ENCODE measurements at regions not wholly inside any gene's neighbourhood (a gene's known extent, or its start where the extent isn't known, plus 50 kb on each side); places are given as distances from the start of the nearest gene placed in this dataset.

DNA sequence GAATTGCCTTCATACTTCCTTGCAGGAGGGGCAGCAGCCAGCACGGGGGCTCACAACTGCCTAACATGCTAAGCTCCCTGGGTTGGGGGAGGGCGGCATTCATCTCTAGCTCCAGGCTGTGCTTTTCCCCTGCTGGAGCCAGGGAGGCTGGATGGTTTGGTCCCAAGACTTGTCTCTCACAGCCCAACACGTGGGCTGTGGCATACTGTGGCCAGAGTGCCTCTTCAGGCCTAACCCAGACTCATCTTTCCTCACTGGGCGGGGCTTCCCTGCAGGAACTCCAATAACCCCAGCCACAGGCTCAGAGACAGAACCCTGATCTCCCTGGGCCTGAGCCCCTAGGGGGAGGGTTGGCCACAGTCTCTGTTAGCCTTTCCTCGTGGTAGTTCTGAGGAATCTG lies 121.9 kb upstream of the PLET1 start:
- Histone ChIP-seq H3K4me3 (ENCODE audit: low read length) (no peak overlapping the region), H3K27ac (ENCODE audit: low read depth in 1 of 2, low read length in 2 of 2) (no peak overlapping the region), H3K9me3 (ENCODE audit: control insufficient read depth in 1 of 2, insufficient read depth in 1 of 2, low read length in 2 of 2) (peaks cover 0 to 9% of the 10 kb centered on the region in 2 experiments), H3K4me1 (ENCODE audit: insufficient read depth, low read length) (no peaks in the 10 kb centered on the region), H3K36me3 (ENCODE audit: insufficient read depth, low read length) (no peaks in the 10 kb centered on the region), H3K27me3 (ENCODE audit: control insufficient read depth in 1 of 2, insufficient read depth in 2 of 2, low read length in 2 of 2) (no peaks in the 10 kb centered on the region)
- no peak overlapping the region for H3K4me3 Mint-ChIP-seq
- ChIA-PET POLR2A (no interaction called here), CTCF (no interaction called here)
- no peak overlapping the region for H3K27ac Mint-ChIP-seq
- H3K27me3 Mint-ChIP-seq, result no peaks in the 10 kb centered on the region
- no peaks in the 10 kb centered on the region for H3K4me1 Mint-ChIP-seq (ENCODE audit: low read depth)
- no peaks in the 10 kb centered on the region for H3K36me3 Mint-ChIP-seq (ENCODE audit: low read depth)
- TF ChIP-seq, protein P1, sequence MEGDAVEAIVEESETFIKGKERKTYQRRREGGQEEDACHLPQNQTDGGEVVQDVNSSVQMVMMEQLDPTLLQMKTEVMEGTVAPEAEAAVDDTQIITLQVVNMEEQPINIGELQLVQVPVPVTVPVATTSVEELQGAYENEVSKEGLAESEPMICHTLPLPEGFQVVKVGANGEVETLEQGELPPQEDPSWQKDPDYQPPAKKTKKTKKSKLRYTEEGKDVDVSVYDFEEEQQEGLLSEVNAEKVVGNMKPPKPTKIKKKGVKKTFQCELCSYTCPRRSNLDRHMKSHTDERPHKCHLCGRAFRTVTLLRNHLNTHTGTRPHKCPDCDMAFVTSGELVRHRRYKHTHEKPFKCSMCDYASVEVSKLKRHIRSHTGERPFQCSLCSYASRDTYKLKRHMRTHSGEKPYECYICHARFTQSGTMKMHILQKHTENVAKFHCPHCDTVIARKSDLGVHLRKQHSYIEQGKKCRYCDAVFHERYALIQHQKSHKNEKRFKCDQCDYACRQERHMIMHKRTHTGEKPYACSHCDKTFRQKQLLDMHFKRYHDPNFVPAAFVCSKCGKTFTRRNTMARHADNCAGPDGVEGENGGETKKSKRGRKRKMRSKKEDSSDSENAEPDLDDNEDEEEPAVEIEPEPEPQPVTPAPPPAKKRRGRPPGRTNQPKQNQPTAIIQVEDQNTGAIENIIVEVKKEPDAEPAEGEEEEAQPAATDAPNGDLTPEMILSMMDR (IDR thresholded peaks at IDR 0.05), result no peak
- intact Hi-C loops (cut with DNase I, micrococcal nuclease), result no loop called here
- H3K9me3 Mint-ChIP-seq, result peaks cover 2% of the 10 kb centered on the region
- DNase-seq (no peak), ATAC-seq (ENCODE audit: poor library complexity) (no peak)

DNA sequence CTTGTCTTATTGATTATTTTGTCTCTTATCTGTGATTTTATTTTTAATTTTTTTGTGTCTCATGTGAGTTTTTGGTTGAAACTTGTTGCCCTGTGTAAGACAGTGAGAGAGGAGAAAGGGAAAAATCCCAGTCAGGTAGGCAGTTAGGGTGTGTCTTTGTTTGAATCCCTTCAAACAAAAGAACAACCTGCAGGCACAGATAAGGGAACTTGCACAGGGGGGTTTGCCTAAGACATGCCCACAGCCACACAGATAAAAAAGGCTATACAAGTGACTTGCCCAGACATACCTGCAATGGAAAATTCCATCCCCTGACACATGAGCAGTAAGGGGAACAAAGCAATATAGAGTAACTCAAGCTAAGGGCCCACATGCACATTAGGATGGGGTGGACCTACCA lies 127.8 kb upstream of the PLET1 start:
- H3K9me3 Mint-ChIP-seq, result peaks cover 6% of the 10 kb centered on the region
- ATAC-seq (ENCODE audit: poor library complexity) (no peak), DNase-seq (no peak)
- intact Hi-C loops (cut with DNase I, micrococcal nuclease), result no loop called here
- H3K27me3 ChIP-seq (ENCODE audit: control insufficient read depth in 1 of 2, insufficient read depth in 2 of 2, low read length in 2 of 2), result no peaks in the 10 kb centered on the region
- H3K36me3 Mint-ChIP-seq (ENCODE audit: low read depth), result peaks cover 8% of the 10 kb centered on the region
- H3K4me3 Mint-ChIP-seq, result no peak overlapping the region
- POLR2A ChIA-PET, result no interaction called here
- CTCF ChIA-PET, result no interaction called here
- no peak overlapping the region for H3K27ac Mint-ChIP-seq
- no peak overlapping the region for H3K4me3 ChIP-seq (ENCODE audit: low read length)
- no peaks in the 10 kb centered on the region for H3K36me3 ChIP-seq (ENCODE audit: insufficient read depth, low read length)
- no peak overlapping the region for H3K27ac ChIP-seq (ENCODE audit: low read depth in 1 of 2, low read length in 2 of 2)
- peaks cover 7 to 8% of the 10 kb centered on the region in 2 experiments for H3K9me3 ChIP-seq (ENCODE audit: control insufficient read depth in 1 of 2, insufficient read depth in 1 of 2, low read length in 2 of 2)
- H3K4me1 ChIP-seq (ENCODE audit: insufficient read depth, low read length), result no peaks in the 10 kb centered on the region
- no peaks in the 10 kb centered on the region for H3K4me1 Mint-ChIP-seq (ENCODE audit: low read depth)
- no peaks in the 10 kb centered on the region for H3K27me3 Mint-ChIP-seq
- TF ChIP-seq, protein P1 (IDR thresholded peaks at IDR 0.05), result no peak

DNA sequence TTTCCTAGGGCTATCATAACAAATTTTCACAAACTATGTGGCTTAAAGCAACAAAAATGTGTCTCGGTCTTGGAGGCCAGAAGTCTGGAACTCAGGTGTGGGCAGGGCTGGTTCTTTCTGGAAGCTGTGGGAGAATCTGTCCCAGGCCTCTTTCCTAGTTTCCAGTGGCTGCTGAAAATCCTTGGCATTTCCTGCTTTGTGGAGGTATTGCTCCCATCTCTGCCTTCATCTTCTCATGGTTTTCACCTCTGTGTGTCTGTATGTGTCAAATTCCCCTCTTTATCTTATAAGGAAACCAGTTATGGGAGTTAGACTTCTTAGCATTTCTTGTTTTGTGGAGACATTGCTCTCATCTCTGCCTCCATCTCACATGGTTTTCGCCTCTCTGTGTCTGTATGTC lies 130.4 kb upstream of the PLET1 start:
- ATAC-seq (ENCODE audit: poor library complexity), result no peak
- Mint-ChIP-seq H3K36me3 (ENCODE audit: low read depth) (peaks cover 8% of the 10 kb centered on the region), H3K4me3 (no peak overlapping the region), H3K27me3 (no peaks in the 10 kb centered on the region), H3K9me3 (peaks cover 5% of the 10 kb centered on the region), H3K27ac (no peak overlapping the region), H3K4me1 (ENCODE audit: low read depth) (no peaks in the 10 kb centered on the region)
- no peak for DNase-seq
- intact Hi-C loops (cut with DNase I, micrococcal nuclease), result no loop called here
- TF ChIP-seq, protein P1 (IDR thresholded peaks at IDR 0.05), result no peak
- Histone ChIP-seq H3K36me3 (ENCODE audit: insufficient read depth, low read length) (no peaks in the 10 kb centered on the region), H3K4me3 (ENCODE audit: low read length) (no peak overlapping the region), H3K4me1 (ENCODE audit: insufficient read depth, low read length) (no peaks in the 10 kb centered on the region), H3K27me3 (ENCODE audit: control insufficient read depth in 1 of 2, insufficient read depth in 2 of 2, low read length in 2 of 2) (no peaks in the 10 kb centered on the region), H3K9me3 (ENCODE audit: control insufficient read depth in 1 of 2, insufficient read depth in 1 of 2, low read length in 2 of 2) (peaks cover 7 to 8% of the 10 kb centered on the region in 2 experiments), H3K27ac (ENCODE audit: low read depth in 1 of 2, low read length in 2 of 2) (no peak overlapping the region)
- CTCF ChIA-PET, result no interaction called here
- POLR2A ChIA-PET, result no interaction called here

Data from CD4-positive, alpha-beta T cell (primary cell).